ENCODE measurements at regions not wholly inside any gene's neighbourhood (a gene's known extent, or its start where the extent isn't known, plus 50 kb on each side); places are given as distances from the start of the nearest gene placed in this dataset.

DNA sequence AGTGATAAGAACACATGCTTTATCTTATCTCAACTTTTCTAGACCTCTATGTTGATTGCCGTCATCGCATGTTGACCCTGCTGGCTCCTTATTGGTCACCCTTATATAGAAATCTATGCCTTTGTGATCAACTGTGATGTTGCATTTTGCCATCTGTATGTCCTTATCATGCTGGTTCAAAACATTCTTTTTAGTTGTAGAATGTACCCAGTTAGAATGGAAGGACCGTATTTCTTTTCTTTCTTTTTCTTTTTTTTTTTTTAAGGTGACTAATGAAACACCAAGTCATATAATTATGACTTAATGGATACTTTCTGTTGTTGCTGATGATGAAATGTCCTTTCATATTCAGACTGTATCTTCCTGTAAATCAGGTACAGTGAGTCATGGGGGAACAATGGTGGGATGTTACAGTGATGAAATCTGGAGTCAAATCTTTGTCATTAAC lies 145.9 kb upstream of the CITED2 start (continued):
- TF ChIP-seq, protein P1, sequence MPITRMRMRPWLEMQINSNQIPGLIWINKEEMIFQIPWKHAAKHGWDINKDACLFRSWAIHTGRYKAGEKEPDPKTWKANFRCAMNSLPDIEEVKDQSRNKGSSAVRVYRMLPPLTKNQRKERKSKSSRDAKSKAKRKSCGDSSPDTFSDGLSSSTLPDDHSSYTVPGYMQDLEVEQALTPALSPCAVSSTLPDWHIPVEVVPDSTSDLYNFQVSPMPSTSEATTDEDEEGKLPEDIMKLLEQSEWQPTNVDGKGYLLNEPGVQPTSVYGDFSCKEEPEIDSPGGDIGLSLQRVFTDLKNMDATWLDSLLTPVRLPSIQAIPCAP (CRISPR knock-in tag; IDR thresholded peaks at IDR 0.05; ENCODE audit: borderline replicate concordance), result no peak
- TF ChIP-seq SOX6 (IDR thresholded peaks at IDR 0.05) (peak; percentile 77; the same call in 1 of the 2 replicates), CBFA2T3 (IDR thresholded peaks at IDR 0.05) (peak; percentile 50), FOSL1 (tag; conservative IDR thresholded peaks at IDR 0.05) (peak; percentile 72), JUN (IDR thresholded peaks at IDR 0.05; ENCODE audit: borderline replicate concordance, low read depth, low read length) (peak; percentile 68; the same call in 1 of the 2 replicates), JUN (CRISPR knock-in tag; IDR thresholded peaks at IDR 0.05; ENCODE audit: borderline replicate concordance) (no peak), MEF2D (tag; conservative IDR thresholded peaks at IDR 0.05; ENCODE audit: low read depth) (no peak)
- TF ChIP-seq, protein P2, sequence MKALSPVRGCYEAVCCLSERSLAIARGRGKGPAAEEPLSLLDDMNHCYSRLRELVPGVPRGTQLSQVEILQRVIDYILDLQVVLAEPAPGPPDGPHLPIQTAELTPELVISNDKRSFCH (CRISPR knock-in tag; IDR thresholded peaks at IDR 0.05), result no peak
- TF ChIP-seq, protein P2 (tag; IDR thresholded peaks at IDR 0.05), result no peak
- TF ChIP-seq, protein P3, sequence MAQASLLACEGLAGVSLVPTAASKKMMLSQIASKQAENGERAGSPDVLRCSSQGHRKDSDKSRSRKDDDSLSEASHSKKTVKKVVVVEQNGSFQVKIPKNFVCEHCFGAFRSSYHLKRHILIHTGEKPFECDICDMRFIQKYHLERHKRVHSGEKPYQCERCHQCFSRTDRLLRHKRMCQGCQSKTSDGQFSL (CRISPR knock-in tag; IDR thresholded peaks at IDR 0.05), result no peak
- TF ChIP-seq, protein P3 (tag; IDR thresholded peaks at IDR 0.05), result no peak
- TF ChIP-seq, protein P4, sequence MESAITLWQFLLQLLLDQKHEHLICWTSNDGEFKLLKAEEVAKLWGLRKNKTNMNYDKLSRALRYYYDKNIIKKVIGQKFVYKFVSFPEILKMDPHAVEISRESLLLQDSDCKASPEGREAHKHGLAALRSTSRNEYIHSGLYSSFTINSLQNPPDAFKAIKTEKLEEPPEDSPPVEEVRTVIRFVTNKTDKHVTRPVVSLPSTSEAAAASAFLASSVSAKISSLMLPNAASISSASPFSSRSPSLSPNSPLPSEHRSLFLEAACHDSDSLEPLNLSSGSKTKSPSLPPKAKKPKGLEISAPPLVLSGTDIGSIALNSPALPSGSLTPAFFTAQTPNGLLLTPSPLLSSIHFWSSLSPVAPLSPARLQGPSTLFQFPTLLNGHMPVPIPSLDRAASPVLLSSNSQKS (CRISPR knock-in tag; IDR thresholded peaks at IDR 0.05), result no peak
- TF ChIP-seq, protein P5, sequence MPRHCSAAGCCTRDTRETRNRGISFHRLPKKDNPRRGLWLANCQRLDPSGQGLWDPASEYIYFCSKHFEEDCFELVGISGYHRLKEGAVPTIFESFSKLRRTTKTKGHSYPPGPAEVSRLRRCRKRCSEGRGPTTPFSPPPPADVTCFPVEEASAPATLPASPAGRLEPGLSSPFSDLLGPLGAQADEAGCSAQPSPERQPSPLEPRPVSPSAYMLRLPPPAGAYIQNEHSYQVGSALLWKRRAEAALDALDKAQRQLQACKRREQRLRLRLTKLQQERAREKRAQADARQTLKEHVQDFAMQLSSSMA (CRISPR knock-in tag; IDR thresholded peaks at IDR 0.05), result no peak
- TF ChIP-seq, protein P6, sequence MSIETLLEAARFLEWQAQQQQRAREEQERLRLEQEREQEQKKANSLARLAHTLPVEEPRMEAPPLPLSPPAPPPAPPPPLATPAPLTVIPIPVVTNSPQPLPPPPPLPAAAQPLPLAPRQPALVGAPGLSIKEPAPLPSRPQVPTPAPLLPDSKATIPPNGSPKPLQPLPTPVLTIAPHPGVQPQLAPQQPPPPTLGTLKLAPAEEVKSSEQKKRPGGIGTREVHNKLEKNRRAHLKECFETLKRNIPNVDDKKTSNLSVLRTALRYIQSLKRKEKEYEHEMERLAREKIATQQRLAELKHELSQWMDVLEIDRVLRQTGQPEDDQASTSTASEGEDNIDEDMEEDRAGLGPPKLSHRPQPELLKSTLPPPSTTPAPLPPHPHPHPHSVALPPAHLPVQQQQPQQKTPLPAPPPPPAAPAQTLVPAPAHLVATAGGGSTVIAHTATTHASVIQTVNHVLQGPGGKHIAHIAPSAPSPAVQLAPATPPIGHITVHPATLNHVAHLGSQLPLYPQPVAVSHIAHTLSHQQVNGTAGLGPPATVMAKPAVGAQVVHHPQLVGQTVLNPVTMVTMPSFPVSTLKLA (conservative IDR thresholded peaks at IDR 0.05), result 0 out of 4 replicates have a peak, but pooled peaks of 1 of the 2 experiments have one; percentile 6
- TF ChIP-seq, protein P7, sequence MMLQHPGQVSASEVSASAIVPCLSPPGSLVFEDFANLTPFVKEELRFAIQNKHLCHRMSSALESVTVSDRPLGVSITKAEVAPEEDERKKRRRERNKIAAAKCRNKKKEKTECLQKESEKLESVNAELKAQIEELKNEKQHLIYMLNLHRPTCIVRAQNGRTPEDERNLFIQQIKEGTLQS (IDR thresholded peaks at IDR 0.05), result peak; percentile 95
- TF ChIP-seq, protein P7 (CRISPR knock-in tag; conservative IDR thresholded peaks at IDR 0.05), result no peak
- TF ChIP-seq, protein P8, sequence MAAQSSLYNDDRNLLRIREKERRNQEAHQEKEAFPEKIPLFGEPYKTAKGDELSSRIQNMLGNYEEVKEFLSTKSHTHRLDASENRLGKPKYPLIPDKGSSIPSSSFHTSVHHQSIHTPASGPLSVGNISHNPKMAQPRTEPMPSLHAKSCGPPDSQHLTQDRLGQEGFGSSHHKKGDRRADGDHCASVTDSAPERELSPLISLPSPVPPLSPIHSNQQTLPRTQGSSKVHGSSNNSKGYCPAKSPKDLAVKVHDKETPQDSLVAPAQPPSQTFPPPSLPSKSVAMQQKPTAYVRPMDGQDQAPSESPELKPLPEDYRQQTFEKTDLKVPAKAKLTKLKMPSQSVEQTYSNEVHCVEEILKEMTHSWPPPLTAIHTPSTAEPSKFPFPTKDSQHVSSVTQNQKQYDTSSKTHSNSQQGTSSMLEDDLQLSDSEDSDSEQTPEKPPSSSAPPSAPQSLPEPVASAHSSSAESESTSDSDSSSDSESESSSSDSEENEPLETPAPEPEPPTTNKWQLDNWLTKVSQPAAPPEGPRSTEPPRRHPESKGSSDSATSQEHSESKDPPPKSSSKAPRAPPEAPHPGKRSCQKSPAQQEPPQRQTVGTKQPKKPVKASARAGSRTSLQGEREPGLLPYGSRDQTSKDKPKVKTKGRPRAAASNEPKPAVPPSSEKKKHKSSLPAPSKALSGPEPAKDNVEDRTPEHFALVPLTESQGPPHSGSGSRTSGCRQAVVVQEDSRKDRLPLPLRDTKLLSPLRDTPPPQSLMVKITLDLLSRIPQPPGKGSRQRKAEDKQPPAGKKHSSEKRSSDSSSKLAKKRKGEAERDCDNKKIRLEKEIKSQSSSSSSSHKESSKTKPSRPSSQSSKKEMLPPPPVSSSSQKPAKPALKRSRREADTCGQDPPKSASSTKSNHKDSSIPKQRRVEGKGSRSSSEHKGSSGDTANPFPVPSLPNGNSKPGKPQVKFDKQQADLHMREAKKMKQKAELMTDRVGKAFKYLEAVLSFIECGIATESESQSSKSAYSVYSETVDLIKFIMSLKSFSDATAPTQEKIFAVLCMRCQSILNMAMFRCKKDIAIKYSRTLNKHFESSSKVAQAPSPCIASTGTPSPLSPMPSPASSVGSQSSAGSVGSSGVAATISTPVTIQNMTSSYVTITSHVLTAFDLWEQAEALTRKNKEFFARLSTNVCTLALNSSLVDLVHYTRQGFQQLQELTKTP (IDR thresholded peaks at IDR 0.05; ENCODE audit: low read depth in 1 of 2, partially characterized antibody in 2 of 2), result peak in 1 of 2 experiments; percentile 13

Data from K562 (cell line).